Stimulated activated CD4-positive, alpha-beta T cell treated with anti-CD3 and anti-CD28 coated beads, TNF-alpha, amount 100 ng/mL, for 1 hour (primary cell): ENCODE measurements at regions not wholly inside any gene's neighbourhood (a gene's known extent, or its start where the extent isn't known, plus 50 kb on each side); places are given as distances from the start of the nearest gene placed in this dataset.
"Not testable (repeated sequence)": the region's sequence is repeated elsewhere in the genome, so short reads cannot be mapped to it uniquely, and the experiment has no call there.

Experiments used
- DNase-seq, 3 donors: peaks; one replicate each; pipeline ENCODE4 v3.0.0-alpha.2; 2020; ENCODE audit warnings: low read depth in 3 of 3, low spot score in 1 of 3

GRCh38 chr5:6081727-6082210 lies 296.6 kb downstream of the MED10 start:
- no peak for DNase-seq

DNA sequence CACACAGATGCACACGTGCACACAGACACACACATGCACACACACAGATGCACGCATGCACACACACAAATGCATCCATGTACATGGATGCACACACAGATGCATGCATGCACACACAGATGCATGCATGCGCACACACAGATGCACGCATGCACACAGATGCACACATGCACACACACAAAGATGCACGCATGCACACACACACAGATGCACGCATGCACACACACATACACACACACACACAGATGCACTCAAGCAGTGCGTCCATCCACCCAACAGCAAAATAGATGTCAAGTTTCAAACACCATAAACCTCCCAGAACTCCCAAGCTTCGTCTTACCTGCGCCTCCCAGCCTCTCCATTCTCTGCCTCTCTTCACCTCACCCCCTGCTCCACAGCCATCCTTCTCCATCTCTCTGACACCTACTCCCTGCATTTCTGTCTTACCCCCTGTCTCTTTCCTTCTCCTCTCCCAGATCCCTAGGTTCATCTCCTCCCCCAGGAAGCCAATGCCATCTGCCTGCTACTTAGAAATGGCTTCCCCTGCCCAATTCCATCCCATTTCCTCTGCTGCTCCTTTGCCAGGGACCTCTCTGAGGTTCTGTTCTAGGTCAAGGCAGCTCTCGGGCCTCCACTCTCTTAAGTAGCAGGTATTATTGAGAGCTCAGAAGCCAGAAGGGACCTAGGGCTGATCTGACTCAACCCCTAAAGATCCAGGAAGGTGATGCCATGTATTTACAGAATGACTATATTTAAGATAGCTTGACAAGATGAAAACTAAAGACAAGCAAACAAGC lies 297.2 kb downstream of the MED10 start:
- DNase-seq = no peak

GRCh38 chr5:6080436-6080835 lies 297.9 kb downstream of the MED10 start:
- DNase-seq = no peak

DNA sequence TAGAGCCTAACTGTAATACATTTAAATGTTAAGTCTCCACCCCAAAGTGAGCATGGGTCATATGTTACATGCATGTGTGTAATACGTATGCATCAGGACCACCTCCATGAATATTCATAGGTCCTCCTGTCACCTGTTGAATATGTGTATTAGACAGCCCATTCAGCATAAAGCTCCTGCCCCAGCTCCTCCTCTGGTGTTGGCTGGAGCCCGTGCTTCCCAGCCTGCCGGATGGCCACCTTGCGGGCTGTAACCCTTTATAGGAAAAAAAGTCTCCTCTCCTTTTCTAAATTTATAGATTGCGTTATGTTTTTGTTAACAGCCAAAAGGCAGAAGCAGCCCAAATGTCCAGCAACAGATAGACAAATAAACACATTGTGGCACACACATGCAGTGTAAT lies 299.5 kb downstream of the MED10 start:
- DNase-seq = no peak

- no peak for DNase-seq
These were observed 301.8 kb downstream of the MED10 start for GRCh38 chr5:6076341-6077239.

- not testable (repeated sequence) for DNase-seq
These were observed 305.9 kb downstream of the MED10 start for GRCh38 chr5:6072488-6072887.

GRCh38 chr5:6069496-6070185 lies 308.7 kb downstream of the MED10 start:
- no peak for DNase-seq

DNA sequence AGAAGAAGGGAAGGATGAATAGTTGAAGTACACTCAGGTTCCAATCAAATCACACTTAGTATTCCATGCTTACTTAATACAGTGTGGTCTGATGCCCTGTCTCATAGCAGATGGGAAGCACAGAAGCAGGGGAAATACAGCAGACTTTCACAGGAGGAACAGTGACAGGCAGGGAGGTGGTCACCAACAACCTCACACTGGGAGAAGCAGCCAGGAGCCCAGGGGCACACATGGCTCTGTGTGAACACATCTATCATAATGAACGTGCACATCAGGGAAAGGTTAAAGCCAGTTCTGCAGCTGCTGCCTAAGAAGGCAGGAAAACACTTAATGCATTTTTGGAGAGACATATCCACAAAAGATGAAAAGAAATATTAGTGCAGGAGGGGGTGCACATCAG lies 312.3 kb downstream of the MED10 start:
- no peak for DNase-seq

GRCh38 chr5:6059137-6059800 lies 319.1 kb downstream of the MED10 start:
- no peak for DNase-seq

- no peak for DNase-seq
These were observed 320.2 kb downstream of the MED10 start for GRCh38 chr5:6058055-6058715.

GRCh38 chr5:6056280-6056679 lies 322.1 kb downstream of the MED10 start:
- no peak for DNase-seq

GRCh38 chr5:6049662-6050061 lies 328.7 kb downstream of the MED10 start:
- no peak for DNase-seq

DNA sequence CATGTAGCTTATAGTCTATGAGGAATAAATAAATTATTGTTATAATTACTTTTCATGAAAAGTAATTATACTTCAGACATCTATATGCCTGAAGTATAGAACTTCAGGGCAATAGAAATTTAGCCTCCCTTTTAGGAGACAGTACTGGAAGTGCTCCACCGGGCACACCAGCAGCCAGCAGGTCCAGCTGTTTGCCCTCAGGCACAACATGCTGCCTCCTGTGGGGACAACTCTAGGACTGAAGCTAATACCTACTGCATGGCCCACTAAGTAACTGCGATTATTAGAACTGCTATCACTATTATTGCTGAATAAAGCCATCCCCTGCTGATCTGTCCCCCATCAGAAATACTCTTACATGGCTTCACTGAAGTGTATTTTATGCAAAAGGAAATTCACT lies 329.6 kb downstream of the MED10 start:
- DNase-seq = no peak

DNA sequence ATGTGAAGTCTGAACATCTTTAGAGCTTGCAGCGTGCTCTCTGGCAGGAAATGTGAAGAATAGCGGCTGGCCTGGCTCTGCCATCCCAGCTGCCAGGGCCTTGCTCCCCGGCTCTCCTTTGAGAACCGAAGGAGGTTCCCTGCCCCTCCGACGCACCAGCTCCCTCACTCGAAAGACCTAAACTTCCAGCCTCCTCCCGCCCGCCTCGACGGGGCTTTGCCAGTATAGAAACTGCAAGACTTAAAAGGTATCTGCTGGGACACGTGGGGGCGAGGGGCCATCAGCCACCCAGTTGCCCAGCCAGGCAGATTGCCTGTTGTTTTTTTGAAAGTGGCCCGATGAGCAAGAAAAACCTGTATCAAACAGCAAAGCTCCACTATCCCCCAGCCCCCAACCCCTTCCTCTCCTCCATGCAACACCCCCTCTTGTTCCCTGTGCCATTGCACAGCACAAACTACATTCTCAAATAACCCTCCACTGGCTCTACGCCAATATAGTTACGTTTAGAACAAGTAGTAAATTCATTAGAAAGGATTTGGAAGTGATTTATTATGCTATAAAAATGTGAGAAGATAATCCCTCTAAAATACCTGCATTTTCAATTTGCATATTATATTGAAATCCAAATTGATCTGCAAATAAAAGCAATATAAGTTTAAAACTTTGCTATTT lies 331.9 kb downstream of the MED10 start:
- no peak for DNase-seq

GRCh38 chr5:6043491-6044310 lies 334.6 kb downstream of the MED10 start:
- no peak for DNase-seq

DNA sequence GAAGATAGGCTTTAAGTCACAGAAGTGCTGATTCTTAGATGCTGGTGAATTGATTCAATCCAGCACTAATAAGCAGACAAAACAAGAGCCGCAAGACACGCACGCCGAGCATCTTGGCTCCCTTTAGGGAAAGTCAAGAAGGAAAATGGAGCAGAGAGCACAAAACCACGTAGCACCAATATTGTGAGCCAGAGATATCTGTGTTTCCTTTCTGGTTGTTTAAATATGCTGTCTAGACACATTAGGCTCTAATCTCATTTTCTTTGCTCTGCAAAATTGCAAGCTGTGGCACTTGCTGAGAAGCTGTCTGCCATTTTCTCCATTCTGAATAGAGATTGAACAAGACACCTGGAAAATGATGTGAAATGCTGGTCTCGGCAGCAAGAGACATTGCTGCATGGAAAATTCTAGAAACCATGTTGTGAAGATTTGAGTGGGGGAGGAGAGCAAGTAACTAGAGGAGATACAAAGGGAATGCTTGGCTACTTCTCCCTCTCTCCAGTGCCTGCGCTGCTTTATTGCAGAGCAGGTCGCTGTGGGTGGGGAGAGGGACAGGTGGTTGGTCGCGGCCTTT lies 336.3 kb downstream of the MED10 start:
- DNase-seq = no peak

GRCh38 chr5:6039111-6039510 lies 339.2 kb downstream of the MED10 start:
- no peak for DNase-seq

GRCh38 chr5:6036006-6036405 lies 342.3 kb downstream of the MED10 start:
- DNase-seq = no peak

DNA sequence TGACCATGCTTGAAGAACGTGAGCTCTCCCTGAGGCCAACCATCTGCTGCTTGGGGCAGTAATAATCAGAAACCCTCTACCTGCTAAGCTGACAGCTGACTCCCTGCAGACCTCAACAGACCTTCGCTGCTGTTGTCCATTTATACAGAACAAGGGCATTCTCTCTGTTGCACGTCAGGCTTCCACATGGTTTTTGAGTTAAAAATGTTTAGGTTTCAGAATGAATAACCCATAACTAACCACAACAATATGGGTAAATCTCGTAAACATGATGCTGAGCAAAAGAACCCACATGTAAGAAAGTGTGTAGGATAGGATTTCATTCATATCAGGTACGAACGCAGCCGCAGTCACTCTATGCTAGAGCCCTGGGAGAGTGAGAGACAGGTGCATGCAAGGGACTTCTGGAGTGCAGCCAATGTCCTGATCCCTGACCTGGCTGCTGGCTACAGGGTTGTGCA lies 348.5 kb downstream of the MED10 start:
- DNase-seq = no peak
